Spleen (tissue), 11 donors: ENCODE measurements at regions not wholly inside any gene's neighbourhood (a gene's known extent, or its start where the extent isn't known, plus 50 kb on each side); places are given as distances from the start of the nearest gene placed in this dataset.

Experiments
- DNase-seq: peaks from one replicate; pipeline ENCODE4 v3.0.0-alpha.2; 2020
- H3K27ac ChIP-seq, 8 donors: fragments of 200-600 bp; sonication (generic) in 7 of 8; 1 replicate in 4 of 8; 2 replicates in 4 of 8; pipeline versions ENCODE4 v1.5.0 to v1.8.0; 2016 to 2021; ENCODE audit warnings: inconsistent platforms in 4 of 8, mild to moderate bottlenecking in 4 of 8, moderate library complexity in 1 of 8
- H3K27me3 ChIP-seq, 7 donors: fragments of 200-600 bp; sonication (generic) in 6 of 7; replicated peaks in 1 of 7; 1 replicate in 4 of 7; 2 replicates in 3 of 7; pipeline versions ENCODE4 v1.5.0 to v1.8.0; 2016 to 2021; ENCODE audit warnings: inconsistent platforms in 3 of 7, mild to moderate bottlenecking in 1 of 7
- H3K36me3 ChIP-seq, 6 donors: fragments of 200-600 bp; sonication (generic) in 5 of 6; 1 replicate in 4 of 6; 2 replicates in 2 of 6; pipeline versions ENCODE4 v1.5.0 to v1.8.0; 2016 to 2021; ENCODE audit warnings: inconsistent platforms in 2 of 6
- H3K4me1 ChIP-seq, 6 donors: fragments of 200-600 bp; sonication (generic) in 5 of 6; 1 replicate in 3 of 6; 2 replicates in 3 of 6; pipeline versions ENCODE4 v1.5.0 to v1.8.0; 2016 to 2021; ENCODE audit warnings: inconsistent platforms in 3 of 6
- H3K4me3 ChIP-seq, 8 donors: fragments of 200-600 bp; sonication (generic) in 7 of 8; 1 replicate in 4 of 8; 2 replicates in 4 of 8; pipeline versions ENCODE4 v1.5.0 to v1.8.0; 2016 to 2021; ENCODE audit warnings: inconsistent platforms in 4 of 8, mild to moderate bottlenecking in 4 of 8, moderate library complexity in 2 of 8
- H3K9me3 ChIP-seq, 8 donors: fragments of 200-600 bp; sonication (generic) in 7 of 8; 1 replicate in 4 of 8; 2 replicates in 4 of 8; pipeline versions ENCODE4 v1.5.0 to v1.8.0; 2016 to 2021; ENCODE audit warnings: inconsistent platforms in 4 of 8
- CTCF ChIP-seq, 11 experiments: fragments of 200-600 bp in 7 of 11; fragments of 450-650 bp in 4 of 11; sonication (generic) in 4 of 11; IDR thresholded peaks in 8 of 11; conservative IDR thresholded peaks in 3 of 11; 1 replicate in 7 of 11; 2 replicates in 4 of 11; pipeline versions ENCODE4 v1.4.0 to v1.8.0; 2016 to 2021; ENCODE audit warnings: antibody characterized with exemption in 11 of 11, inconsistent platforms in 4 of 11, mild to moderate bottlenecking in 1 of 11
- POLR2A ChIP-seq, 3 donors: fragments of 450-650 bp; IDR thresholded peaks; one replicate each; pipeline ENCODE4 v1.5.1; 2017; ENCODE audit warnings: antibody characterized with exemption in 3 of 3, mild to moderate bottlenecking in 1 of 3
- POLR2AphosphoS5 ChIP-seq, 3 donors: sonication (generic); formaldehyde crosslinking; IDR thresholded peaks; one replicate each; pipeline ENCODE4 v1.5.1; 2017; ENCODE audit warnings: antibody characterized with exemption in 3 of 3
- WGBS, 5 donors: extraction: QIAGEN DNeasy Blood & Tissue Kit in 3 of 5; methylation state at CpG; one replicate each; pipeline versions ENCODE4 v1.1.5 to v1.1.7; 2013 to 2018; 5-methylcytosine and 5-hydroxymethylcytosine counted together
- intact Hi-C: fragments of 100-400 bp; cut with DNase I; formaldehyde crosslinking; loops from one replicate; pipeline ENCODE4 v1.15.0; 2023; ENCODE audit warnings: low total_unique reads
- donor health status: healthy with polysubstance abuse.
- donor health status: DM: no; HTN: no; CAD: no; lungs with moderate emphysema.
- donor health status: DM: no; HTN: no; CAD: no.
- donor health status: Bipolar disorder and iron deficiency.
- donor health status: healthy.
- donor health status: DM: no; HTN: no; CAD: no.
- donor health status: DM: yes; HTN: yes; CAD: no.

- 70 to 83% (median 76%) methylated on average over 2 of the region's 2 CpGs for WGBS, 5 donors
- intact Hi-C loops = no loop called here
These were observed 106.0 kb upstream of the TRIM24 start for GRCh38 chr7:138354066-138354465.

GRCh38 chr7:138355254-138355653, 104.8 kb upstream of the TRIM24 start:
- TF ChIP-seq POLR2AphosphoS5 (IDR thresholded peaks at IDR 0.05) = no peak
- no peak for TF ChIP-seq POLR2A (IDR thresholded peaks at IDR 0.05)
- TF ChIP-seq CTCF (IDR thresholded peaks at IDR 0.05 in 8 of 11, conservative IDR thresholded peaks at IDR 0.05 in 3 of 11) = no peak
- no peaks in the 10 kb centered on the region for H3K27me3 ChIP-seq
- WGBS, 5 donors = 88 to 93% (median 92%) methylated on average over 3 of the region's 3 CpGs

More at GRCh38 chr7:138354066-138354465, 106.0 kb upstream of the TRIM24 start:
- H3K27me3 ChIP-seq = no peaks in the 10 kb centered on the region
- no peaks in the 10 kb centered on the region for H3K36me3 ChIP-seq
- H3K4me3 ChIP-seq = no peak overlapping the region
- H3K9me3 ChIP-seq = peaks cover 4 to 30% (median 20%) of the 10 kb centered on the region in 8 donors
- no peak for DNase-seq
- no peaks in the 10 kb centered on the region for H3K4me1 ChIP-seq
- no peak for TF ChIP-seq CTCF (IDR thresholded peaks at IDR 0.05 in 8 of 11, conservative IDR thresholded peaks at IDR 0.05 in 3 of 11)
- no peak for TF ChIP-seq POLR2A (IDR thresholded peaks at IDR 0.05)
- TF ChIP-seq POLR2AphosphoS5 (IDR thresholded peaks at IDR 0.05) = no peak
- no peak overlapping the region for H3K27ac ChIP-seq

DNA sequence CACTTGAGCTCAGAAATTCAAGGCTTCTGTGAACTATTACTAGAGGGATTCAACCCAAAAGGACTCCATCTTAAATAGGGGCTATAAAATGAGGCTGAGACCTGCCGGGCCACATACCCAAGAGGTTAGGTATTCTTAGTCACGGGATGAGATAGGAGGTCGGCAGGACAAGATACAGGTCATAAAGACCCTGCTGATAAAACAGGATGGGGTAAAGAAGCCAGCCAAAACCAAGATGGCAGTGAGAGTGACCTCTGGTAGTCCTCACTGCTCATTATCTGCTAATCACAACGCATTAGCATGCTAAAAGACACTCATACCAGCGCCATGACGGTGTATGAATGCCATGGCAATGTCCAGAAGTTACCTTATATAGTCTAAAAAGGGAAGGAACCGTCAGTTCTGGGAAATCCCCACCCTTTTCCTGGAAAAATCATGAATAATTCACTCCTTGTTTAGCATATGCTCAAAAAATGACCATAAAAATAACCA, 101.2 kb upstream of the TRIM24 start:
- TF ChIP-seq POLR2AphosphoS5 (IDR thresholded peaks at IDR 0.05) = no peak
- no peak for TF ChIP-seq POLR2A (IDR thresholded peaks at IDR 0.05)
- TF ChIP-seq CTCF (IDR thresholded peaks at IDR 0.05 in 8 of 11, conservative IDR thresholded peaks at IDR 0.05 in 3 of 11) = no peak
- Histone ChIP-seq H3K4me1 (no peaks in the 10 kb centered on the region), H3K4me3 (no peak overlapping the region), H3K9me3 (peaks cover 0 to 5% (median 0%) of the 10 kb centered on the region in 8 donors), H3K27ac (no peak overlapping the region), H3K36me3 (no peaks in the 10 kb centered on the region), H3K27me3 (no peaks in the 10 kb centered on the region)
- intact Hi-C loops = no loop called here
- 79 to 87% (median 81%) methylated on average over 7 of the region's 7 CpGs for WGBS, 5 donors
- DNase-seq = no peak

More at GRCh38 chr7:138355254-138355653, 104.8 kb upstream of the TRIM24 start:
- Histone ChIP-seq H3K36me3 (no peaks in the 10 kb centered on the region), H3K9me3 (peaks cover 4 to 27% (median 19%) of the 10 kb centered on the region in 8 donors), H3K4me3 (no peak overlapping the region), H3K27ac (no peak overlapping the region), H3K4me1 (no peaks in the 10 kb centered on the region)
- intact Hi-C loops = no loop called here
- no peak for DNase-seq

GRCh38 chr7:138359870-138360559, 100.0 kb upstream of the TRIM24 start:
- peaks cover 0 to 9% (median 0%) of the 10 kb centered on the region in 8 donors for H3K9me3 ChIP-seq
- H3K27ac ChIP-seq = no peak overlapping the region
- 76 to 92% (median 81%) methylated on average over 6 of the region's 6 CpGs for WGBS, 5 donors
- H3K4me3 ChIP-seq = no peak overlapping the region
- intact Hi-C loops = no loop called here
- H3K36me3 ChIP-seq = no peaks in the 10 kb centered on the region
- no peak for TF ChIP-seq POLR2AphosphoS5 (IDR thresholded peaks at IDR 0.05)
- no peak for TF ChIP-seq CTCF (IDR thresholded peaks at IDR 0.05 in 8 of 11, conservative IDR thresholded peaks at IDR 0.05 in 3 of 11)
- no peak for TF ChIP-seq POLR2A (IDR thresholded peaks at IDR 0.05)
- H3K4me1 ChIP-seq = no peaks in the 10 kb centered on the region
- no peaks in the 10 kb centered on the region for H3K27me3 ChIP-seq
- no peak for DNase-seq
